ENCODE measurements at regions not wholly inside any gene's neighbourhood (a gene's known extent, or its start where the extent isn't known, plus 50 kb on each side); places are given as distances from the start of the nearest gene placed in this dataset.

- Histone ChIP-seq H3K36me3 (ENCODE audit: control insufficient read depth, insufficient read depth, low read length) (no peaks in the 10 kb centered on the region), H3K9me3 (ENCODE audit: control insufficient read depth, insufficient read depth, low read length) (peaks cover 38% of the 10 kb centered on the region), H3K27me3 (ENCODE audit: control insufficient read depth, insufficient read depth, low read length) (no peaks in the 10 kb centered on the region), H3K4me1 (ENCODE audit: control insufficient read depth, insufficient read depth, low read length) (no peaks in the 10 kb centered on the region), H3K27ac (ENCODE audit: low read length) (no peak overlapping the region), H3K4me3 (ENCODE audit: low read length) (no peak overlapping the region)
- no peak for TF ChIP-seq CTCF (IDR thresholded peaks at IDR 0.05)
- no peak for DNase-seq
- Mint-ChIP-seq H3K4me3 (no peak overlapping the region), H3K27ac (no peak overlapping the region), H3K9me3 (peaks cover 20 to 39% of the 10 kb centered on the region in 2 donors), H3K27me3 (ENCODE audit: low read depth in 2 of 2) (no peaks in the 10 kb centered on the region), H3K36me3 (peaks cover 46% of the 10 kb centered on the region), H3K4me1 (no peaks in the 10 kb centered on the region)
- WGBS (ENCODE audit: insufficient coverage) = 73% methylated on average over 1 of the region's 1 CpG
- intact Hi-C loops (cut with micrococcal nuclease) = no loop called here
- no peak for ATAC-seq
Measured at GRCh38 chr6:66161546-66162108, 454.6 kb upstream of the EYS start.

GRCh38 chr6:66159937-66160336 lies 452.9 kb upstream of the EYS start:
- intact Hi-C loops (cut with micrococcal nuclease) = no loop called here

GRCh38 chr6:66153247-66153646 lies 446.2 kb upstream of the EYS start:
- Histone ChIP-seq H3K27me3 (ENCODE audit: control insufficient read depth, insufficient read depth, low read length) (no peaks in the 10 kb centered on the region), H3K4me1 (ENCODE audit: control insufficient read depth, insufficient read depth, low read length) (no peaks in the 10 kb centered on the region), H3K27ac (ENCODE audit: low read length) (no peak overlapping the region), H3K9me3 (ENCODE audit: control insufficient read depth, insufficient read depth, low read length) (no peaks in the 10 kb centered on the region), H3K36me3 (ENCODE audit: control insufficient read depth, insufficient read depth, low read length) (no peaks in the 10 kb centered on the region), H3K4me3 (ENCODE audit: low read length) (no peak overlapping the region)
- no peak overlapping the region for H3K4me3 Mint-ChIP-seq
- H3K27ac Mint-ChIP-seq = no peak overlapping the region
- DNase-seq = no peak
- WGBS (ENCODE audit: insufficient coverage) = no CpG with 5 or more reads among the region's 2 CpGs
- H3K36me3 Mint-ChIP-seq = peaks cover 23% of the 10 kb centered on the region
- H3K27me3 Mint-ChIP-seq (ENCODE audit: low read depth in 2 of 2) = no peaks in the 10 kb centered on the region
- no peak for ATAC-seq
- no peaks in the 10 kb centered on the region for H3K4me1 Mint-ChIP-seq
- intact Hi-C loops (cut with micrococcal nuclease) = no loop called here
- H3K9me3 Mint-ChIP-seq = peaks cover 9 to 19% of the 10 kb centered on the region in 2 donors
- no peak for TF ChIP-seq CTCF (IDR thresholded peaks at IDR 0.05)

More at GRCh38 chr6:66159937-66160336, 452.9 kb upstream of the EYS start:
- Mint-ChIP-seq H3K27ac (no peak overlapping the region), H3K9me3 (peaks cover 19 to 31% of the 10 kb centered on the region in 2 donors), H3K4me1 (no peaks in the 10 kb centered on the region), H3K36me3 (peaks cover 37% of the 10 kb centered on the region), H3K4me3 (no peak overlapping the region), H3K27me3 (ENCODE audit: low read depth in 2 of 2) (no peaks in the 10 kb centered on the region)
- H3K36me3 ChIP-seq (ENCODE audit: control insufficient read depth, insufficient read depth, low read length) = no peaks in the 10 kb centered on the region
- H3K4me1 ChIP-seq (ENCODE audit: control insufficient read depth, insufficient read depth, low read length) = no peaks in the 10 kb centered on the region
- ATAC-seq (no peak), DNase-seq (no peak)
- H3K27me3 ChIP-seq (ENCODE audit: control insufficient read depth, insufficient read depth, low read length) = no peaks in the 10 kb centered on the region
- 100% methylated on average over 1 of the region's 2 CpGs for WGBS (ENCODE audit: insufficient coverage)
- peaks cover 27% of the 10 kb centered on the region for H3K9me3 ChIP-seq (ENCODE audit: control insufficient read depth, insufficient read depth, low read length)
- no peak for TF ChIP-seq CTCF (IDR thresholded peaks at IDR 0.05)
- H3K4me3 ChIP-seq (ENCODE audit: low read length) = no peak overlapping the region
- H3K27ac ChIP-seq (ENCODE audit: low read length) = no peak overlapping the region

- no peak for ATAC-seq
- H3K9me3 ChIP-seq (ENCODE audit: control insufficient read depth, insufficient read depth, low read length) = peaks cover 19% of the 10 kb centered on the region
- Mint-ChIP-seq H3K36me3 (peaks cover 14% of the 10 kb centered on the region), H3K4me3 (no peak overlapping the region), H3K4me1 (no peaks in the 10 kb centered on the region), H3K9me3 (peaks cover 7 to 22% of the 10 kb centered on the region in 2 donors), H3K27me3 (ENCODE audit: low read depth in 2 of 2) (no peaks in the 10 kb centered on the region), H3K27ac (no peak overlapping the region)
- DNase-seq = no peak
- H3K36me3 ChIP-seq (ENCODE audit: control insufficient read depth, insufficient read depth, low read length) = no peaks in the 10 kb centered on the region
- H3K27me3 ChIP-seq (ENCODE audit: control insufficient read depth, insufficient read depth, low read length) = no peaks in the 10 kb centered on the region
- no peak for TF ChIP-seq CTCF (IDR thresholded peaks at IDR 0.05)
- H3K4me1 ChIP-seq (ENCODE audit: control insufficient read depth, insufficient read depth, low read length) = no peaks in the 10 kb centered on the region
- intact Hi-C loops (cut with micrococcal nuclease) = no loop called here
- H3K4me3 ChIP-seq (ENCODE audit: low read length) = no peak overlapping the region
- H3K27ac ChIP-seq (ENCODE audit: low read length) = no peak overlapping the region
Measured at GRCh38 chr6:66149132-66149531, 442.1 kb upstream of the EYS start.
